ENCODE measurements at regions not wholly inside any gene's neighbourhood (a gene's known extent, or its start where the extent isn't known, plus 50 kb on each side); places are given as distances from the start of the nearest gene placed in this dataset.

DNA sequence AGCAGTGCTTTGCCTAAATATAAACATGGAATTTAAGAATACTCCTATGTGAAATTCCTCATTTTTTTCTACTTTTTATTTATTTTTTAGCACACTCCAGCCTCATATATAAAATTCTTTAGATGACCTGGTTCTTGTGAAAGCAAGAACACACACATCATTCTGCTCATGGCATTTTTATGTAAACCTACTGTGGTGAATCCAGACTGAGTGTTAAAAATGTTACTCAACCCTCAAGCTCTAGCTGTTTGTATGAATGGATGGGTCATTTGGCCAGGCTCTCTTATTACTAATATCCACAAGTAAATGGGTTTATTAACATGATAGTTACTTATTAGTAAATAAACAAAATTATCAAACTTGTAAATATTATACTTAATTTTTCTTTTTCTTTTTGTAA lies 551.7 kb upstream of the LRRN3 start:
- H3K27ac ChIP-seq (ENCODE audit: low read depth, low read length), result no peak overlapping the region
- H4K20me1 ChIP-seq (ENCODE audit: control insufficient read depth, insufficient read depth, low read depth, low read length), result no peaks in the 10 kb centered on the region
- no peaks in the 10 kb centered on the region for H3K4me1 ChIP-seq (ENCODE audit: control insufficient read depth, low read length)
- no peaks in the 10 kb centered on the region for H3K36me3 ChIP-seq (ENCODE audit: control insufficient read depth, low read length)
- H3K9me3 ChIP-seq (ENCODE audit: control insufficient read depth, insufficient read depth, low read length), result no peaks in the 10 kb centered on the region
- no peaks in the 10 kb centered on the region for H3K9me2 ChIP-seq (replicated peaks; ENCODE audit: control insufficient read depth, low read length)
- no peak overlapping the region for H3K4me3 ChIP-seq (ENCODE audit: low read length)
- no peaks in the 10 kb centered on the region for H3F3A ChIP-seq (ENCODE audit: control insufficient read depth, insufficient read depth)
- H3K79me2 ChIP-seq (ENCODE audit: control insufficient read depth, low read length), result no peaks in the 10 kb centered on the region
- H3K4me2 ChIP-seq (ENCODE audit: low read length), result no peak overlapping the region
- H3K27me3 ChIP-seq (ENCODE audit: control insufficient read depth, low read length), result no peaks in the 10 kb centered on the region
- TF ChIP-seq, protein P1, sequence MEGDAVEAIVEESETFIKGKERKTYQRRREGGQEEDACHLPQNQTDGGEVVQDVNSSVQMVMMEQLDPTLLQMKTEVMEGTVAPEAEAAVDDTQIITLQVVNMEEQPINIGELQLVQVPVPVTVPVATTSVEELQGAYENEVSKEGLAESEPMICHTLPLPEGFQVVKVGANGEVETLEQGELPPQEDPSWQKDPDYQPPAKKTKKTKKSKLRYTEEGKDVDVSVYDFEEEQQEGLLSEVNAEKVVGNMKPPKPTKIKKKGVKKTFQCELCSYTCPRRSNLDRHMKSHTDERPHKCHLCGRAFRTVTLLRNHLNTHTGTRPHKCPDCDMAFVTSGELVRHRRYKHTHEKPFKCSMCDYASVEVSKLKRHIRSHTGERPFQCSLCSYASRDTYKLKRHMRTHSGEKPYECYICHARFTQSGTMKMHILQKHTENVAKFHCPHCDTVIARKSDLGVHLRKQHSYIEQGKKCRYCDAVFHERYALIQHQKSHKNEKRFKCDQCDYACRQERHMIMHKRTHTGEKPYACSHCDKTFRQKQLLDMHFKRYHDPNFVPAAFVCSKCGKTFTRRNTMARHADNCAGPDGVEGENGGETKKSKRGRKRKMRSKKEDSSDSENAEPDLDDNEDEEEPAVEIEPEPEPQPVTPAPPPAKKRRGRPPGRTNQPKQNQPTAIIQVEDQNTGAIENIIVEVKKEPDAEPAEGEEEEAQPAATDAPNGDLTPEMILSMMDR (IDR thresholded peaks at IDR 0.05; ENCODE audit: low read depth, low read length, poor library complexity, severe bottlenecking), result no peak
- no peak for TF ChIP-seq EZH2phosphoT487 (IDR thresholded peaks at IDR 0.05; ENCODE audit: borderline replicate concordance, low read length)

DNA sequence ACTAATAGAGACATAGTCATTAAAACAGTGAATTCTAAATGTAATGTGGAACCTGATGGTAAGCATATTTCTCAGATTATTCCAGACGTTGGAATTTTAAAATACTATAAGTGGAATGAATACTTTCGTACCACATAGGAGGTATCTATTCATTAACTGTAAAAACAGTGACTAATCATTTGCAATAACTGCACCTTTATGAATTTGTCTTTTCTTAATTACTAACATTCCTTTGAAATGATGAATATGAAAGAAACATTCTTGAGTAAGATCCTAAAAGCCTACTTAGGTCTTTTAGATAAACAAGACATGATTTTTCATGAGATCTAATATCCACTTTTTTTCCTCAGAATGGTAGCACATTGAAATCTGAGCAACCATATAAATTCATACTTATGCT lies 549.0 kb upstream of the LRRN3 start:
- Histone ChIP-seq H3K27me3 (ENCODE audit: control insufficient read depth, low read length) (no peaks in the 10 kb centered on the region), H3K4me1 (ENCODE audit: control insufficient read depth, low read length) (no peaks in the 10 kb centered on the region), H3K79me2 (ENCODE audit: control insufficient read depth, low read length) (no peaks in the 10 kb centered on the region), H3K4me2 (ENCODE audit: low read length) (no peak overlapping the region), H3F3A (ENCODE audit: control insufficient read depth, insufficient read depth) (no peaks in the 10 kb centered on the region), H3K9me3 (ENCODE audit: control insufficient read depth, insufficient read depth, low read length) (no peaks in the 10 kb centered on the region), H3K36me3 (ENCODE audit: control insufficient read depth, low read length) (no peaks in the 10 kb centered on the region), H4K20me1 (ENCODE audit: control insufficient read depth, insufficient read depth, low read depth, low read length) (no peaks in the 10 kb centered on the region), H3K27ac (ENCODE audit: low read depth, low read length) (no peak overlapping the region), H3K9me2 (replicated peaks; ENCODE audit: control insufficient read depth, low read length) (no peaks in the 10 kb centered on the region), H3K4me3 (ENCODE audit: low read length) (no peak overlapping the region)
- TF ChIP-seq EZH2phosphoT487 (IDR thresholded peaks at IDR 0.05; ENCODE audit: borderline replicate concordance, low read length), result no peak
- TF ChIP-seq, protein P1 (IDR thresholded peaks at IDR 0.05; ENCODE audit: low read depth, low read length, poor library complexity, severe bottlenecking), result no peak

DNA sequence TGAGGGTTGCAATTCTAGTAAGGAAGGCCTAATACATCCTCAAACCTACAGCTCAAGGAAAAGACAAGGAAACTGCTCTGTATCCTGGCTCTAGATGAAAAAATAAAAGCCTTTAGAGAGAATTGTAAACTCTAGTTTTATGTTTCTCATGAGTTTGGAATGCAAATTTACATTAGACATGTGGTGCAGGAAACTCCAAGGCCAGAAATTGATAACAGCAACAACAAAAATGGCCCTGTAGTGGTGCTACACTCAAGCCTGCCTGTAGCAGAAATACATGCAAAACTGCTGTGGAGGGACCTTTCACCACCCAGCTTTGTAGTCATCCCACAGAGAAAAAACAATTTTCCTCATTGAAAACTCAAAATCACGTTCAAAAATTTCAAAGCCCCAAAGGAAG lies 546.7 kb upstream of the LRRN3 start:
- no peaks in the 10 kb centered on the region for H3K9me3 ChIP-seq (ENCODE audit: control insufficient read depth, insufficient read depth, low read length)
- no peaks in the 10 kb centered on the region for H3F3A ChIP-seq (ENCODE audit: control insufficient read depth, insufficient read depth)
- H3K4me1 ChIP-seq (ENCODE audit: control insufficient read depth, low read length), result no peaks in the 10 kb centered on the region
- H3K79me2 ChIP-seq (ENCODE audit: control insufficient read depth, low read length), result no peaks in the 10 kb centered on the region
- no peak overlapping the region for H3K4me3 ChIP-seq (ENCODE audit: low read length)
- H3K27me3 ChIP-seq (ENCODE audit: control insufficient read depth, low read length), result no peaks in the 10 kb centered on the region
- H3K27ac ChIP-seq (ENCODE audit: low read depth, low read length), result no peak overlapping the region
- no peak for TF ChIP-seq EZH2phosphoT487 (IDR thresholded peaks at IDR 0.05; ENCODE audit: borderline replicate concordance, low read length)
- TF ChIP-seq, protein P1 (IDR thresholded peaks at IDR 0.05; ENCODE audit: low read depth, low read length, poor library complexity, severe bottlenecking), result no peak
- no peak overlapping the region for H3K4me2 ChIP-seq (ENCODE audit: low read length)
- H4K20me1 ChIP-seq (ENCODE audit: control insufficient read depth, insufficient read depth, low read depth, low read length), result no peaks in the 10 kb centered on the region
- no peaks in the 10 kb centered on the region for H3K9me2 ChIP-seq (replicated peaks; ENCODE audit: control insufficient read depth, low read length)
- no peaks in the 10 kb centered on the region for H3K36me3 ChIP-seq (ENCODE audit: control insufficient read depth, low read length)

DNA sequence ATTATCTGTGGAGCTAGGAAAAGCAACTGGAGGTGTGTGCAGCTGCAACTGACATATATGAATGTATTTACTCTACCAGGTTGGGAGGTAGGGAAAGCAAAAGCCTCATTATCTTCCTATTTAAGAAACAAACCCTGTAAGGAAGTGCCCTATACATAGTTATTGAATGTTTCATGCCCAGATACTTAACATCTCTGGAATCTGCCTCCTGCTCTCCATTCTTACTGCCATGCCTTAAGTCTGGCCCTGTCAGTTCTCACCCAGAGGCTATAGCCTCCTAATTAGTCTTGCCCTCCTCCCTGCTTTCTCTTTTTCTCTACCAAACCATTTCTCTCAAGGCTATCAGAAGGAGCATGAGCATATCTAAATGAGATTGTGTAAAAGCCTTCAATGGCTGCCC lies 542.6 kb upstream of the LRRN3 start:
- Histone ChIP-seq H3K9me3 (ENCODE audit: control insufficient read depth, insufficient read depth, low read length) (no peaks in the 10 kb centered on the region), H3K4me3 (ENCODE audit: low read length) (no peak overlapping the region), H3K9me2 (replicated peaks; ENCODE audit: control insufficient read depth, low read length) (no peaks in the 10 kb centered on the region), H3K4me1 (ENCODE audit: control insufficient read depth, low read length) (no peaks in the 10 kb centered on the region), H3K4me2 (ENCODE audit: low read length) (no peak overlapping the region), H3K36me3 (ENCODE audit: control insufficient read depth, low read length) (no peaks in the 10 kb centered on the region), H3K27ac (ENCODE audit: low read depth, low read length) (no peak overlapping the region), H3K27me3 (ENCODE audit: control insufficient read depth, low read length) (no peaks in the 10 kb centered on the region), H3K79me2 (ENCODE audit: control insufficient read depth, low read length) (no peaks in the 10 kb centered on the region), H3F3A (ENCODE audit: control insufficient read depth, insufficient read depth) (no peaks in the 10 kb centered on the region), H4K20me1 (ENCODE audit: control insufficient read depth, insufficient read depth, low read depth, low read length) (no peaks in the 10 kb centered on the region)
- TF ChIP-seq EZH2phosphoT487 (IDR thresholded peaks at IDR 0.05; ENCODE audit: borderline replicate concordance, low read length), result no peak
- TF ChIP-seq, protein P1 (IDR thresholded peaks at IDR 0.05; ENCODE audit: low read depth, low read length, poor library complexity, severe bottlenecking), result no peak
